Smooth muscle cell (in vitro differentiated cells): ENCODE measurements at regions not wholly inside any gene's neighbourhood (a gene's known extent, or its start where the extent isn't known, plus 50 kb on each side); places are given as distances from the start of the nearest gene placed in this dataset.

Experiments
- DNase-seq: peaks from one replicate; lab custom pipeline; 2025; ENCODE audit not compliant: unreplicated experiment; lab: John Stamatoyannopoulos, UW
- H2AFZ ChIP-seq: fragments of 200-600 bp; sonication (generic); 2 replicates; pipeline ENCODE4 v1.6.0; 2016; ENCODE audit warnings: antibody characterized with exemption, low read depth, mild to moderate bottlenecking
- H3F3A ChIP-seq: fragments of 200-600 bp; sonication (generic); 2 replicates; pipeline ENCODE4 v1.6.0; 2017; ENCODE audit warnings: antibody characterized with exemption, low read depth
- H3K27ac ChIP-seq: fragments of 200-600 bp; sonication (generic); 2 replicates; pipeline ENCODE4 v1.5.1; 2016; ENCODE audit warnings: low read depth, mild to moderate bottlenecking
- H3K27me3 ChIP-seq: fragments of 200-600 bp; sonication (generic); 2 replicates; pipeline ENCODE4 v1.6.1; 2016; ENCODE audit warnings: low read depth, mild to moderate bottlenecking
- H3K36me3 ChIP-seq: fragments of 200-600 bp; sonication (generic); 2 replicates; pipeline ENCODE4 v1.5.1; 2016; ENCODE audit warnings: low read depth
- H3K4me1 ChIP-seq: fragments of 200-600 bp; sonication (generic); 2 replicates; pipeline ENCODE4 v1.5.1; 2016; ENCODE audit warnings: low read depth
- H3K4me2 ChIP-seq: fragments of 200-600 bp; sonication (generic); 2 replicates; pipeline ENCODE4 v1.6.0; 2016; ENCODE audit warnings: mild to moderate bottlenecking
- H3K4me3 ChIP-seq: fragments of 200-600 bp; sonication (generic); 2 replicates; pipeline ENCODE4 v1.5.1; 2016; ENCODE audit warnings: mild to moderate bottlenecking
- H3K79me2 ChIP-seq: fragments of 200-600 bp; sonication (generic); 2 replicates; pipeline ENCODE4 v1.6.0; 2016; ENCODE audit warnings: low read depth, mild to moderate bottlenecking
- H3K9ac ChIP-seq: fragments of 200-600 bp; sonication (generic); 2 replicates; pipeline ENCODE4 v1.6.0; 2016; ENCODE audit warnings: low read depth
- H3K9me3 ChIP-seq: fragments of 200-600 bp; sonication (generic); replicated peaks from 2 replicates; pipeline ENCODE4 v1.5.1; 2016; ENCODE audit warnings: low read depth
- H4K20me1 ChIP-seq: fragments of 200-600 bp; sonication (generic); 2 replicates; pipeline ENCODE4 v1.6.0; 2016; ENCODE audit warnings: low read depth
- CTCF ChIP-seq: fragments of 200-600 bp; sonication (generic); IDR thresholded peaks from 2 replicates; pipeline ENCODE4 v1.5.1; 2017; ENCODE audit warnings: borderline replicate concordance, mild to moderate bottlenecking, antibody characterized with exemption; ENCODE audit not compliant: insufficient read depth, poor library complexity, severe bottlenecking
- whole genome bisulfite sequencing: methylation state at CpG from one replicate; pipeline ENCODE4 v1.1.7; 2016; ENCODE audit warnings: low lambda C conversion rate; 5-methylcytosine and 5-hydroxymethylcytosine counted together

- TF ChIP-seq CTCF, result no peak
- Histone ChIP-seq H3K27ac (no peak overlapping the region), H3K9me3 (no peaks in the 10 kb centered on the region), H3K36me3 (no peaks in the 10 kb centered on the region), H3F3A (no peaks in the 10 kb centered on the region), H4K20me1 (no peaks in the 10 kb centered on the region), H2AFZ (no peak overlapping the region), H3K4me2 (no peak overlapping the region), H3K4me1 (no peaks in the 10 kb centered on the region), H3K9ac (no peak overlapping the region), H3K79me2 (no peaks in the 10 kb centered on the region), H3K4me3 (no peak overlapping the region), H3K27me3 (peaks cover 9% of the 10 kb centered on the region)
- 89% methylated on average over 1 of the region's 1 CpG for WGBS
- no peak for DNase-seq
Observed at GRCh38 chr1:213484758-213485157, 433.7 kb downstream of the RPS6KC1 start.

GRCh38 chr1:213486488-213486887 is 435.4 kb downstream of the RPS6KC1 start:
- Histone ChIP-seq H3K36me3 (no peaks in the 10 kb centered on the region), H3K4me3 (no peak overlapping the region), H3K9me3 (no peaks in the 10 kb centered on the region), H4K20me1 (no peaks in the 10 kb centered on the region), H3F3A (no peaks in the 10 kb centered on the region), H3K27me3 (peaks cover 14% of the 10 kb centered on the region), H3K4me1 (no peaks in the 10 kb centered on the region), H3K9ac (no peak overlapping the region), H3K79me2 (no peaks in the 10 kb centered on the region), H3K4me2 (no peak overlapping the region), H2AFZ (no peak overlapping the region), H3K27ac (no peak overlapping the region)
- DNase-seq, result no peak
- TF ChIP-seq CTCF, result no peak
- WGBS, result 85% methylated on average over 3 of the region's 3 CpGs

GRCh38 chr1:213491468-213491867 is 440.4 kb downstream of the RPS6KC1 start:
- H3K4me3 ChIP-seq, result no peak overlapping the region
- no peaks in the 10 kb centered on the region for H3K36me3 ChIP-seq
- H3K9ac ChIP-seq, result no peak overlapping the region
- 88% methylated on average over 5 of the region's 5 CpGs for WGBS
- H3K4me1 ChIP-seq, result no peaks in the 10 kb centered on the region
- H3K27me3 ChIP-seq, result peaks cover 23% of the 10 kb centered on the region
- no peaks in the 10 kb centered on the region for H3K9me3 ChIP-seq
- H3F3A ChIP-seq, result no peaks in the 10 kb centered on the region
- H3K79me2 ChIP-seq, result no peaks in the 10 kb centered on the region
- H2AFZ ChIP-seq, result no peak overlapping the region
- H4K20me1 ChIP-seq, result no peaks in the 10 kb centered on the region
- DNase-seq, result no peak
- TF ChIP-seq CTCF, result no peak
- H3K27ac ChIP-seq, result no peak overlapping the region
- H3K4me2 ChIP-seq, result no peak overlapping the region

GRCh38 chr1:213492161-213493041 is 441.4 kb downstream of the RPS6KC1 start:
- no peak overlapping the region for H3K27ac ChIP-seq
- H3K9ac ChIP-seq, result no peak overlapping the region
- no peak overlapping the region for H2AFZ ChIP-seq
- H3K9me3 ChIP-seq, result no peaks in the 10 kb centered on the region
- no peak for TF ChIP-seq CTCF
- no peak overlapping the region for H3K4me3 ChIP-seq
- H4K20me1 ChIP-seq, result no peaks in the 10 kb centered on the region
- WGBS, result 92% methylated on average over 21 of the region's 21 CpGs
- H3K4me1 ChIP-seq, result no peaks in the 10 kb centered on the region
- no peaks in the 10 kb centered on the region for H3K79me2 ChIP-seq
- H3K4me2 ChIP-seq, result no peak overlapping the region
- DNase-seq, result no peak
- H3K36me3 ChIP-seq, result no peaks in the 10 kb centered on the region
- H3K27me3 ChIP-seq, result peaks cover 23% of the 10 kb centered on the region
- H3F3A ChIP-seq, result no peaks in the 10 kb centered on the region
